ENCODE measurements at regions not wholly inside any gene's neighbourhood (a gene's known extent, or its start where the extent isn't known, plus 50 kb on each side); places are given as distances from the start of the nearest gene placed in this dataset.

DNA sequence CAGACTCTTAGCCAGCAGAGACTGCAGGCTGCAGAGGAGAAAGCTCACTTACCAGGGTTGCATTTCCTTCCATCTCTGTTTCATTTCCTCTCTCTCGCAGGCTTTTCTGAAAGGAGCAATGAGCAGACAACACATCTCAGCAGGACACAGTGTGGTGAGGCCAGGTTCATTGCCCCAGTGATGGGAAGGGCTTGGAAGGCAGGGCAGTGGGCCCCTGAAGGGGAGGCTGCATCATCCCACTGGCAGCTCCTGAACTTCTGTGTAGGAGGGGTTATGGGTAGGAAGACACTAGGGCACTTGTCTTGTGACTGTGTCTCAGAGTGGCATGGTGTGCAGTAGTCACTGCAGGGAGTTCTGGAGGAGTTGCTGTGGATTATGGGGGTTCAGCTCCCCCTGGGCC lies 246.8 kb downstream of the QKI start:
- TF ChIP-seq, protein P1, sequence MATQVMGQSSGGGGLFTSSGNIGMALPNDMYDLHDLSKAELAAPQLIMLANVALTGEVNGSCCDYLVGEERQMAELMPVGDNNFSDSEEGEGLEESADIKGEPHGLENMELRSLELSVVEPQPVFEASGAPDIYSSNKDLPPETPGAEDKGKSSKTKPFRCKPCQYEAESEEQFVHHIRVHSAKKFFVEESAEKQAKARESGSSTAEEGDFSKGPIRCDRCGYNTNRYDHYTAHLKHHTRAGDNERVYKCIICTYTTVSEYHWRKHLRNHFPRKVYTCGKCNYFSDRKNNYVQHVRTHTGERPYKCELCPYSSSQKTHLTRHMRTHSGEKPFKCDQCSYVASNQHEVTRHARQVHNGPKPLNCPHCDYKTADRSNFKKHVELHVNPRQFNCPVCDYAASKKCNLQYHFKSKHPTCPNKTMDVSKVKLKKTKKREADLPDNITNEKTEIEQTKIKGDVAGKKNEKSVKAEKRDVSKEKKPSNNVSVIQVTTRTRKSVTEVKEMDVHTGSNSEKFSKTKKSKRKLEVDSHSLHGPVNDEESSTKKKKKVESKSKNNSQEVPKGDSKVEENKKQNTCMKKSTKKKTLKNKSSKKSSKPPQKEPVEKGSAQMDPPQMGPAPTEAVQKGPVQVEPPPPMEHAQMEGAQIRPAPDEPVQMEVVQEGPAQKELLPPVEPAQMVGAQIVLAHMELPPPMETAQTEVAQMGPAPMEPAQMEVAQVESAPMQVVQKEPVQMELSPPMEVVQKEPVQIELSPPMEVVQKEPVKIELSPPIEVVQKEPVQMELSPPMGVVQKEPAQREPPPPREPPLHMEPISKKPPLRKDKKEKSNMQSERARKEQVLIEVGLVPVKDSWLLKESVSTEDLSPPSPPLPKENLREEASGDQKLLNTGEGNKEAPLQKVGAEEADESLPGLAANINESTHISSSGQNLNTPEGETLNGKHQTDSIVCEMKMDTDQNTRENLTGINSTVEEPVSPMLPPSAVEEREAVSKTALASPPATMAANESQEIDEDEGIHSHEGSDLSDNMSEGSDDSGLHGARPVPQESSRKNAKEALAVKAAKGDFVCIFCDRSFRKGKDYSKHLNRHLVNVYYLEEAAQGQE (IDR thresholded peaks at IDR 0.05; ENCODE audit: insufficient read depth in 1 of 2, low read depth in 2 of 2, low read length in 2 of 2), result no peak
- TF ChIP-seq POLR2AphosphoS5 (IDR thresholded peaks at IDR 0.05; ENCODE audit: low read depth, low read length) (no peak), FOXP2 (optimal IDR thresholded peaks at IDR 0.05; ENCODE audit: borderline replicate concordance, extremely low read depth, extremely low read length, insufficient read depth) (no peak), TAF1 (IDR thresholded peaks at IDR 0.05; ENCODE audit: borderline replicate concordance, insufficient read depth, low read length) (no peak), SIN3A (IDR thresholded peaks at IDR 0.05; ENCODE audit: borderline replicate concordance, insufficient read depth, low read length) (no peak)

DNA sequence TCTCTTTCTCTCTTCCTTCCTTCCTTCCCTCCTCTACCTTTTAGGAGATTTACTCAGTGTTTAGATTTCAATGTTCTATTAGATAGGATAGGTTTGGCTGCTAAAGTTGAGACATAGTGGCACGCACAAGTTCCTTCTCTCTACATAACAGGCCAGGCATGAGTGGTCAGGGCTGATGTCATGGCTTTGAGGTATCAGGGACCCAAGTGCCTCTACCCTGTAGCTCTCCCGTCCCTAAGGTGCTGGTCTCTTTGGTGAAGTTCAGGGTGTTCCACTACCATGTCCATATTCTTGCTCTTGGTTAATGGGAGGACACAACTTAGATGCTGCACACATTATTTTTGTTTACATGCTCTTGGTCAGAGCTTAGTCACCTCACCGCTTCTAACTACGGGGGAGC lies 245.3 kb downstream of the QKI start:
- TF ChIP-seq SIN3A (IDR thresholded peaks at IDR 0.05; ENCODE audit: borderline replicate concordance, insufficient read depth, low read length), result no peak
- TF ChIP-seq, protein P1 (IDR thresholded peaks at IDR 0.05; ENCODE audit: insufficient read depth in 1 of 2, low read depth in 2 of 2, low read length in 2 of 2), result no peak
- TF ChIP-seq TAF1 (IDR thresholded peaks at IDR 0.05; ENCODE audit: borderline replicate concordance, insufficient read depth, low read length), result no peak
- TF ChIP-seq FOXP2 (optimal IDR thresholded peaks at IDR 0.05; ENCODE audit: borderline replicate concordance, extremely low read depth, extremely low read length, insufficient read depth), result no peak
- no peak for TF ChIP-seq POLR2AphosphoS5 (IDR thresholded peaks at IDR 0.05; ENCODE audit: low read depth, low read length)

DNA sequence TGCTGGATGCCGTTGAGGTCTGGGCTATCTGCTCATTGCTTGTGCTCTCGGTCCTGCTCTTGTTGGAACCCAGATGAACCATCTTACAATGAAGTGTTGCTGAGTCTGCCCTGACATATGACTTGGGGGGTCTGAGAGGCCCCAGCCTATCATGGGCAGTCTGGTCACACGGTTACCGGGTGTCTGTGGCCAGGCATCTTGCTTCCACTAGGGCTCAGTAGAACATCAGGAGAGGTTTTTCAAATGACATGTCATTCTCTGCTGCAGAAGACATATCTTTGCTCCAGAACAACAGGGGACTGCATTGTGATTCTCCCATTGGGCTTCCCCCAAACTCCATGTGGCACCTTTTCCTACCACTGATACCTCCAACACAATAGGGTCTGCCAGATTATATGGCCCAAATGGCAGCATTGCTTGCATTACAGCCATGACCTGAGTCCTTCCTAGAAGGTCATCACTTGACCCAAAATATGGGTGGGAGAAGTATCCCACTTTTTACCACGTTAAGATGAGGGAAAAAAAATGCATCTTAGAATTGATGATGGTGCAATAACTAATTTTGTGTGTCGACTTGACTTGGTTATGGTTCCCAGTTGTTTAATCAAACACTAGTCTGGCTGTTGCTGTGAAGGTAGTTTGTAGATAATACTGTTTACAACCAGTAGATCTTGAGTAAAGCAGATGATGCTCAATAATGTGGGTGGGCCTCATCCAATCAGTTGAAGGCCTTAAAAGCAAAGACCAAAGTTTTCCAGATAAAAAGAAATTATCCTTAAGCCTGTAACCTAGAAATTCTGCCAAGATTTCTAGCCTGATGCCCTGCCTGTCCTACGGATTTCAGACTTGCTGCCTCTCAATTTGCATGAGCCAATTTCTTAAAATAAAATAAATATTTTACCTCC lies 241.0 kb downstream of the QKI start:
- TF ChIP-seq FOXP2 (optimal IDR thresholded peaks at IDR 0.05; ENCODE audit: borderline replicate concordance, extremely low read depth, extremely low read length, insufficient read depth), result no peak
- TF ChIP-seq POLR2AphosphoS5 (IDR thresholded peaks at IDR 0.05; ENCODE audit: low read depth, low read length), result no peak
- TF ChIP-seq TAF1 (IDR thresholded peaks at IDR 0.05; ENCODE audit: borderline replicate concordance, insufficient read depth, low read length), result no peak
- TF ChIP-seq SIN3A (IDR thresholded peaks at IDR 0.05; ENCODE audit: borderline replicate concordance, insufficient read depth, low read length), result no peak
- TF ChIP-seq, protein P1 (IDR thresholded peaks at IDR 0.05; ENCODE audit: insufficient read depth in 1 of 2, low read depth in 2 of 2, low read length in 2 of 2), result no peak

DNA sequence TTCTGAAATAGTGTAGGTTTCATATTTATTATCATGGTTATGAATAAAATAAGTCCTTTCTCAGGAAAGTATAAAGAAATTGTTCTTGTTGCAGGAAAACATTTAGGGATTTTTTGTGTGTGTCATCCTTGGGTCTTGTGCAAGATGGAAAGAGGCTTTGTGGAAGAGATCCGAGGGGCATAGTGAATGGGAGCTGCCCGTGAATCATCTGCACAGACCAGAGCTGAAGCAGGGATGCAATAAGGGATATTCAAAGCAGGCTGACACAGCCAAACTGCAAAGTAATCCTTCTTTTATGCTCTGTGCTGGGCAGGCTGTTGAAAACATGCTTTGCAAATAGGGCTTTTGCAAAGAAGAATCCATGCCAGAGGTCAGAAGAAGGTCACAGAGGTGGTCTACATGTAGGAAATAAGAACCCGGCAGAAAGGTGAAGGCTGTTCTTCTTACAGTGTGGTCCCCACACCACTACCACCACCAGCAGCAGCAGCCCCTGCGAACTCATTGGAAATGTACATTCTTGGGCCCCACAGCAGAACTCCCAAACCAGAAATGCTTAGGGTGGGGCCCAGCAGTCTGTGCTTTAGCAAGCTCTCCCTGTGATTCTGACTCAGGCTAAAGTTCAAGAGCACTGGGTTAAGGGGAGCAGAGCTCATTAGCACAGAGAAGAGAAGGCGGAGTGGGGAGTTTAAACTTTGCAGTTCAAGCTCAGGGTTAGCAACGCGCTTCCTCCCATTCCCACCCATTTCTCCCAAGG lies 237.6 kb downstream of the QKI start:
- TF ChIP-seq TAF1 (IDR thresholded peaks at IDR 0.05; ENCODE audit: borderline replicate concordance, insufficient read depth, low read length) (no peak), FOXP2 (optimal IDR thresholded peaks at IDR 0.05; ENCODE audit: borderline replicate concordance, extremely low read depth, extremely low read length, insufficient read depth) (no peak), POLR2AphosphoS5 (IDR thresholded peaks at IDR 0.05; ENCODE audit: low read depth, low read length) (no peak), SIN3A (IDR thresholded peaks at IDR 0.05; ENCODE audit: borderline replicate concordance, insufficient read depth, low read length) (no peak)
- TF ChIP-seq, protein P1 (IDR thresholded peaks at IDR 0.05; ENCODE audit: insufficient read depth in 1 of 2, low read depth in 2 of 2, low read length in 2 of 2), result no peak
